Panc1 (cell line): ENCODE measurements at regions not wholly inside any gene's neighbourhood (a gene's known extent, or its start where the extent isn't known, plus 50 kb on each side); places are given as distances from the start of the nearest gene placed in this dataset.

Experiments used
- CTCF ChIP-seq: fragments of 450-650 bp; IDR thresholded peaks from 2 replicates; pipeline ENCODE4 v1.5.1; 2017; ENCODE audit warnings: mild to moderate bottlenecking
- POLR2AphosphoS5 ChIP-seq: IDR thresholded peaks from 2 replicates; pipeline ENCODE4 v1.6.1; 2012; ENCODE audit warnings: mild to moderate bottlenecking, low read depth, low read length, moderate library complexity
- SIN3A ChIP-seq: IDR thresholded peaks from 2 replicates; pipeline ENCODE4 v1.6.1; 2012; ENCODE audit warnings: low read depth, mild to moderate bottlenecking, low read length, moderate library complexity, borderline replicate concordance; ENCODE audit not compliant: insufficient read depth
- TCF7L2 ChIP-seq: IDR thresholded peaks from 2 replicates; pipeline ENCODE4 v1.6.1; 2011; ENCODE audit warnings: mild to moderate bottlenecking, low read depth, low read length, inconsistent platforms
- TF ChIP-seq, protein P1 (sequence below), 2 experiments: IDR thresholded peaks; 2 replicates each; pipeline ENCODE4 v1.6.1; 2011 to 2012; ENCODE audit warnings: low read depth in 2 of 2, control low read depth in 1 of 2, low read length in 1 of 2, mild to moderate bottlenecking in 1 of 2, moderate library complexity in 1 of 2; ENCODE audit not compliant: insufficient read depth in 1 of 2

- TF ChIP-seq CTCF (no peak), POLR2AphosphoS5 (no peak), TCF7L2 (no peak), SIN3A (no peak)
- TF ChIP-seq, protein P1, sequence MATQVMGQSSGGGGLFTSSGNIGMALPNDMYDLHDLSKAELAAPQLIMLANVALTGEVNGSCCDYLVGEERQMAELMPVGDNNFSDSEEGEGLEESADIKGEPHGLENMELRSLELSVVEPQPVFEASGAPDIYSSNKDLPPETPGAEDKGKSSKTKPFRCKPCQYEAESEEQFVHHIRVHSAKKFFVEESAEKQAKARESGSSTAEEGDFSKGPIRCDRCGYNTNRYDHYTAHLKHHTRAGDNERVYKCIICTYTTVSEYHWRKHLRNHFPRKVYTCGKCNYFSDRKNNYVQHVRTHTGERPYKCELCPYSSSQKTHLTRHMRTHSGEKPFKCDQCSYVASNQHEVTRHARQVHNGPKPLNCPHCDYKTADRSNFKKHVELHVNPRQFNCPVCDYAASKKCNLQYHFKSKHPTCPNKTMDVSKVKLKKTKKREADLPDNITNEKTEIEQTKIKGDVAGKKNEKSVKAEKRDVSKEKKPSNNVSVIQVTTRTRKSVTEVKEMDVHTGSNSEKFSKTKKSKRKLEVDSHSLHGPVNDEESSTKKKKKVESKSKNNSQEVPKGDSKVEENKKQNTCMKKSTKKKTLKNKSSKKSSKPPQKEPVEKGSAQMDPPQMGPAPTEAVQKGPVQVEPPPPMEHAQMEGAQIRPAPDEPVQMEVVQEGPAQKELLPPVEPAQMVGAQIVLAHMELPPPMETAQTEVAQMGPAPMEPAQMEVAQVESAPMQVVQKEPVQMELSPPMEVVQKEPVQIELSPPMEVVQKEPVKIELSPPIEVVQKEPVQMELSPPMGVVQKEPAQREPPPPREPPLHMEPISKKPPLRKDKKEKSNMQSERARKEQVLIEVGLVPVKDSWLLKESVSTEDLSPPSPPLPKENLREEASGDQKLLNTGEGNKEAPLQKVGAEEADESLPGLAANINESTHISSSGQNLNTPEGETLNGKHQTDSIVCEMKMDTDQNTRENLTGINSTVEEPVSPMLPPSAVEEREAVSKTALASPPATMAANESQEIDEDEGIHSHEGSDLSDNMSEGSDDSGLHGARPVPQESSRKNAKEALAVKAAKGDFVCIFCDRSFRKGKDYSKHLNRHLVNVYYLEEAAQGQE (IDR thresholded peaks at IDR 0.05; ENCODE audit: insufficient read depth in 1 of 2, low read depth in 2 of 2, low read length in 1 of 2): no peak
Measured at GRCh38 chr14:73771848-73772638, 57.9 kb upstream of the PNMA1 start.
